Gastrocnemius medialis (tissue), 4 donors: ENCODE measurements at regions not wholly inside any gene's neighbourhood (a gene's known extent, or its start where the extent isn't known, plus 50 kb on each side); places are given as distances from the start of the nearest gene placed in this dataset.

Experiments used
- CTCF ChIP-seq, 5 experiments: fragments of 450-650 bp in 3 of 5; fragments of 200-600 bp in 2 of 5; sonication (generic) in 2 of 5; IDR thresholded peaks in 4 of 5; conservative IDR thresholded peaks in 1 of 5; 1 replicate in 4 of 5; 2 replicates in 1 of 5; pipeline ENCODE4 v1.5.1; 2016 to 2019; ENCODE audit warnings: antibody characterized with exemption in 5 of 5, mild to moderate bottlenecking in 3 of 5, moderate library complexity in 3 of 5
- POLR2A ChIP-seq, 2 donors: fragments of 450-650 bp; IDR thresholded peaks; one replicate each; pipeline ENCODE4 v1.6.1; 2017; ENCODE audit warnings: antibody characterized with exemption in 2 of 2, mild to moderate bottlenecking in 2 of 2, moderate library complexity in 2 of 2

- TF ChIP-seq CTCF (IDR thresholded peaks at IDR 0.05 in 4 of 5, conservative IDR thresholded peaks at IDR 0.05 in 1 of 5) (no peak), POLR2A (IDR thresholded peaks at IDR 0.05) (no peak)
These were observed 380.5 kb downstream of the EMP1 start for GRCh38 chr12:13576935-13577500.
